Caco-2 (cell line): ENCODE measurements at regions not wholly inside any gene's neighbourhood (a gene's known extent, or its start where the extent isn't known, plus 50 kb on each side); places are given as distances from the start of the nearest gene placed in this dataset.

Source experiments
- BruUV-seq: library from RNA; stranded (reverse); fragments of 400-500 nt; replicated peaks from 2 replicates; lab custom pipeline; 2021; lab: Mats Ljungman, UMichigan
- CTCF ChIA-PET: fragments of 300-600 bp; sonication (Branson Sonifier 250); formaldehyde crosslinking; loops from one replicate; lab custom pipeline; 2022; ENCODE audit warnings: antibody characterized with exemption; lab: Charles Lee
- POLR2A ChIA-PET: fragments of 300-600 bp; sonication (Branson Sonifier 250); formaldehyde crosslinking; loops from one replicate; lab custom pipeline; 2022; ENCODE audit warnings: antibody characterized with exemption; lab: Charles Lee
- DNase-seq, 2 experiments: peaks; one replicate each; pipeline versions ENCODE4 v3.0.0 to v3.0.0-alpha.2; 2020 to 2022
- H3K27me3 ChIP-seq: replicated peaks from 2 replicates; pipeline ENCODE4 v1.6.0; 2011; ENCODE audit warnings: low read length; ENCODE audit not compliant: control insufficient read depth, insufficient read depth
- H3K36me3 ChIP-seq: 2 replicates; pipeline ENCODE4 v1.5.1; 2011; ENCODE audit warnings: low read length; ENCODE audit not compliant: control insufficient read depth, insufficient read depth
- H3K4me1 ChIP-seq: fragments of 250-450 bp; sonication (Bioruptor Pico); 2 replicates; pipeline ENCODE4 v1.5.1; 2020; ENCODE audit warnings: mild to moderate bottlenecking
- H3K4me3 ChIP-seq: 2 replicates; pipeline ENCODE4 v1.5.1; 2011; ENCODE audit warnings: low read depth, mild to moderate bottlenecking, control low read depth, low read length
- H3K9me3 ChIP-seq: fragments of 250-450 bp; sonication (Bioruptor Pico); 2 replicates; pipeline ENCODE4 v1.5.1; 2020; ENCODE audit warnings: mild to moderate bottlenecking, moderate library complexity
- H3K27ac Mint-ChIP-seq: one replicate; pipeline ENCODE4 v1.8.0; 2022; ENCODE audit warnings: mixed read lengths; ENCODE audit not compliant: unreplicated experiment
- H3K27me3 Mint-ChIP-seq: one replicate; pipeline ENCODE4 v1.8.0; 2022; ENCODE audit warnings: mixed read lengths; ENCODE audit not compliant: insufficient read depth, unreplicated experiment
- H3K36me3 Mint-ChIP-seq: one replicate; pipeline ENCODE4 v1.8.0; 2022; ENCODE audit warnings: mild to moderate bottlenecking, mixed read lengths; ENCODE audit not compliant: insufficient read depth, unreplicated experiment
- H3K4me1 Mint-ChIP-seq: one replicate; pipeline ENCODE4 v1.8.0; 2022; ENCODE audit warnings: low read depth, mixed read lengths; ENCODE audit not compliant: unreplicated experiment
- H3K4me3 Mint-ChIP-seq: one replicate; pipeline ENCODE4 v1.8.0; 2022; ENCODE audit warnings: mild to moderate bottlenecking, moderate library complexity, mixed read lengths; ENCODE audit not compliant: unreplicated experiment
- H3K9me3 Mint-ChIP-seq: one replicate; pipeline ENCODE4 v1.8.0; 2022; ENCODE audit warnings: mixed read lengths; ENCODE audit not compliant: unreplicated experiment
- intact Hi-C: fragments of 100-400 bp; cut with micrococcal nuclease; formaldehyde crosslinking; loops from one replicate; pipeline ENCODE4 v1.10.0; 2022; ENCODE audit not compliant: unreplicated experiment
- TF ChIP-seq, protein P1 (sequence below), 2 experiments: fragments of 200-600 bp in 1 of 2; IDR thresholded peaks; 1 replicate in 1 of 2; 2 replicates in 1 of 2; pipeline versions ENCODE4 v1.5.1 to v1.8.0; 2011 to 2022; ENCODE audit warnings: antibody characterized with exemption in 1 of 2, control low read depth in 1 of 2, inconsistent platforms in 1 of 2, low read depth in 1 of 2, low read length in 1 of 2, mild to moderate bottlenecking in 1 of 2, moderate library complexity in 1 of 2; ENCODE audit not compliant: insufficient read depth in 1 of 2, severe bottlenecking in 1 of 2, unreplicated experiment in 1 of 2

DNA sequence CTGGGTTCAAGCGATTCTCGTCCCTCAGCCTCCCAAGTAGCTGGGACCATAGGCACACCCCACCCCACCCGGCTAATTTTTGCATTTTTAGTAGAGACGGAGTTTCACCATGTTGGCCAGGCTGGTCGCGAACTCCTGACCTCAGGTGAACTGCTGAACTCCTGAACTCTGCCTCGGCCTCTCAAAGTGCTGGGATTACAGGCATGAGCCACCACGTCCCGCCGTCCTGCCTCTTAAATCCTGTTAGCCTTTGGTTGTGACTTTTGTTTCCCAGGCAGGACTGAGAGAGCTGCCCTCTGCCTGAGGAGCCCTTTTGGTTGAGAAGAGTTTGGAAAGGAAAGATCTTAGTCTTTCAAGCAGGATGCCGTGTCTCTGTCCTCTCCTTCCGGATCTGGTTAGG lies 59.3 kb upstream of the C1orf174 start:
- POLR2A ChIA-PET, result no interaction called here
- intact Hi-C loops, result no loop called here
- BruUV-seq, result no TSS peak
- Histone ChIP-seq H3K4me3 (no peak overlapping the region), H3K27me3 (no peaks in the 10 kb centered on the region), H3K4me1 (no peaks in the 10 kb centered on the region), H3K9me3 (no peaks in the 10 kb centered on the region), H3K36me3 (no peaks in the 10 kb centered on the region)
- H3K9me3 Mint-ChIP-seq, result no peaks in the 10 kb centered on the region
- TF ChIP-seq, protein P1, sequence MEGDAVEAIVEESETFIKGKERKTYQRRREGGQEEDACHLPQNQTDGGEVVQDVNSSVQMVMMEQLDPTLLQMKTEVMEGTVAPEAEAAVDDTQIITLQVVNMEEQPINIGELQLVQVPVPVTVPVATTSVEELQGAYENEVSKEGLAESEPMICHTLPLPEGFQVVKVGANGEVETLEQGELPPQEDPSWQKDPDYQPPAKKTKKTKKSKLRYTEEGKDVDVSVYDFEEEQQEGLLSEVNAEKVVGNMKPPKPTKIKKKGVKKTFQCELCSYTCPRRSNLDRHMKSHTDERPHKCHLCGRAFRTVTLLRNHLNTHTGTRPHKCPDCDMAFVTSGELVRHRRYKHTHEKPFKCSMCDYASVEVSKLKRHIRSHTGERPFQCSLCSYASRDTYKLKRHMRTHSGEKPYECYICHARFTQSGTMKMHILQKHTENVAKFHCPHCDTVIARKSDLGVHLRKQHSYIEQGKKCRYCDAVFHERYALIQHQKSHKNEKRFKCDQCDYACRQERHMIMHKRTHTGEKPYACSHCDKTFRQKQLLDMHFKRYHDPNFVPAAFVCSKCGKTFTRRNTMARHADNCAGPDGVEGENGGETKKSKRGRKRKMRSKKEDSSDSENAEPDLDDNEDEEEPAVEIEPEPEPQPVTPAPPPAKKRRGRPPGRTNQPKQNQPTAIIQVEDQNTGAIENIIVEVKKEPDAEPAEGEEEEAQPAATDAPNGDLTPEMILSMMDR (IDR thresholded peaks at IDR 0.05; ENCODE audit: insufficient read depth in 1 of 2, low read depth in 1 of 2, low read length in 1 of 2, severe bottlenecking in 1 of 2, unreplicated experiment in 1 of 2), result no peak
- H3K27me3 Mint-ChIP-seq, result peaks cover 12% of the 10 kb centered on the region
- H3K4me3 Mint-ChIP-seq, result no peak overlapping the region
- no peaks in the 10 kb centered on the region for H3K36me3 Mint-ChIP-seq
- no peak for DNase-seq
- CTCF ChIA-PET, result no interaction called here
- no peaks in the 10 kb centered on the region for H3K4me1 Mint-ChIP-seq
- H3K27ac Mint-ChIP-seq, result no peak overlapping the region

DNA sequence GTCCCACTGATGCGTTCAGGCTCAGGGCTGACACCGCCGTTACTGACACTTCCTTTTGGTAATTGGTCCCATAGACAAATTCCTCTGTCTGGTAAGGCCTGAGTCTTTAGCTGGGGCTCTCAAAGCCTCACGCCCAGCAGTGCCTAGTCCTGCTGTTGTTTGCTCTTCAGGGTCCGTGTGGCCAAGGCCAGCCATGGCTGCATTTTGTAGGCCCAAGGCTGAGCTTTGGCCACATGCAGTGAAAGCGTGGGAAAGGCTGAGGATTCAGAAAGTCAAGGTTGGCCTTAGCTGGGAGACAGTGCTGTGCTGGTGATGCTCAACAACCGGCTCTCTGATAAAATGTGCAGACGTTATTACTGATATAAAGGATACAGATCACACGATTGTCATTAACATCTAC lies 63.5 kb upstream of the C1orf174 start:
- H3K4me3 Mint-ChIP-seq, result no peak overlapping the region

DNA sequence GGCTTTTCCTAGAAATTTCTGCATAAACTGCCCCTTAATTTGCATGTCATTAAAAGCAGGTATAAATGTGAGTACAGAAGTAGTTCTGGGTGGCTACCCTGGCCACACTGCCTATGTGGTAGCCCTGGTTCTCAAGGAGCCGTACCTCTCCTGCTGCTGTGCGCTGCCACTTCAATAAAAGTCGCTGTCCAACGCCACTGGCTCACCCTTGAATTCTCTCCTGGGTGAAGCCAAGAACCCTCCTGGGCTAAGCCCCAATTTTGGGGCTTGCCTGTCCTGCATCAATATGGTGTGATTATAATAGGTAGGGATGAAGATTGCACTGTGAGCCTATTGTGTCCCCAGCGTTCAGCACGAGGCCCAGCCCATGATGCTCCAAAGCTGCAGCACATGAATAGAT lies 65.6 kb upstream of the C1orf174 start:
- Histone ChIP-seq H3K9me3 (no peaks in the 10 kb centered on the region), H3K4me3 (no peak overlapping the region), H3K36me3 (no peaks in the 10 kb centered on the region), H3K27me3 (no peaks in the 10 kb centered on the region), H3K4me1 (no peaks in the 10 kb centered on the region)
- no peak overlapping the region for H3K4me3 Mint-ChIP-seq
- TF ChIP-seq, protein P1 (IDR thresholded peaks at IDR 0.05; ENCODE audit: insufficient read depth in 1 of 2, low read depth in 1 of 2, low read length in 1 of 2, severe bottlenecking in 1 of 2, unreplicated experiment in 1 of 2), result no peak
- no peaks in the 10 kb centered on the region for H3K9me3 Mint-ChIP-seq
- CTCF ChIA-PET, result no interaction called here
- no TSS peak for BruUV-seq
- no peaks in the 10 kb centered on the region for H3K36me3 Mint-ChIP-seq
- H3K4me1 Mint-ChIP-seq, result no peaks in the 10 kb centered on the region
- H3K27ac Mint-ChIP-seq, result no peak overlapping the region
- no peaks in the 10 kb centered on the region for H3K27me3 Mint-ChIP-seq
- no peak for DNase-seq
- intact Hi-C loops, result no loop called here
- POLR2A ChIA-PET, result no interaction called here

More for the DNA sequence above, 63.5 kb upstream of the C1orf174 start:
- no peaks in the 10 kb centered on the region for H3K4me1 ChIP-seq
- Mint-ChIP-seq H3K9me3 (no peaks in the 10 kb centered on the region), H3K27me3 (no peaks in the 10 kb centered on the region), H3K27ac (no peak overlapping the region), H3K36me3 (no peaks in the 10 kb centered on the region), H3K4me1 (no peaks in the 10 kb centered on the region)
- BruUV-seq, result no TSS peak
- no peaks in the 10 kb centered on the region for H3K27me3 ChIP-seq
- H3K9me3 ChIP-seq, result no peaks in the 10 kb centered on the region
- H3K36me3 ChIP-seq, result no peaks in the 10 kb centered on the region
- TF ChIP-seq, protein P1 (IDR thresholded peaks at IDR 0.05; ENCODE audit: insufficient read depth in 1 of 2, low read depth in 1 of 2, low read length in 1 of 2, severe bottlenecking in 1 of 2, unreplicated experiment in 1 of 2), result no peak
- POLR2A ChIA-PET, result no interaction called here
- CTCF ChIA-PET, result no interaction called here
- intact Hi-C loops, result no loop called here
- DNase-seq, result no peak
- no peak overlapping the region for H3K4me3 ChIP-seq
